Upper lobe of left lung (tissue), 4 donors: ENCODE measurements at regions not wholly inside any gene's neighbourhood (a gene's known extent, or its start where the extent isn't known, plus 50 kb on each side); places are given as distances from the start of the nearest gene placed in this dataset.

Experiments used
- EP300 ChIP-seq, 4 donors: sonication (generic); formaldehyde crosslinking; IDR thresholded peaks; one replicate each; pipeline ENCODE4 v1.5.1; 2017; ENCODE audit warnings: antibody characterized with exemption in 4 of 4, control low read depth in 2 of 4
- POLR2A ChIP-seq, 4 donors: fragments of 450-650 bp; IDR thresholded peaks; one replicate each; pipeline ENCODE4 v1.5.1; 2016 to 2017; ENCODE audit warnings: antibody characterized with exemption in 4 of 4, mild to moderate bottlenecking in 2 of 4
- POLR2AphosphoS5 ChIP-seq, 2 donors: sonication (generic); formaldehyde crosslinking; IDR thresholded peaks; one replicate each; pipeline ENCODE4 v1.5.1; 2017; ENCODE audit warnings: antibody characterized with exemption in 2 of 2
- TF ChIP-seq, protein P1 (sequence below), 6 experiments: fragments of 450-650 bp in 4 of 6; fragments of 200-600 bp in 2 of 6; sonication (generic) in 2 of 6; IDR thresholded peaks; one replicate each; pipeline ENCODE4 v1.5.1; 2016 to 2019; ENCODE audit warnings: antibody characterized with exemption in 6 of 6

DNA sequence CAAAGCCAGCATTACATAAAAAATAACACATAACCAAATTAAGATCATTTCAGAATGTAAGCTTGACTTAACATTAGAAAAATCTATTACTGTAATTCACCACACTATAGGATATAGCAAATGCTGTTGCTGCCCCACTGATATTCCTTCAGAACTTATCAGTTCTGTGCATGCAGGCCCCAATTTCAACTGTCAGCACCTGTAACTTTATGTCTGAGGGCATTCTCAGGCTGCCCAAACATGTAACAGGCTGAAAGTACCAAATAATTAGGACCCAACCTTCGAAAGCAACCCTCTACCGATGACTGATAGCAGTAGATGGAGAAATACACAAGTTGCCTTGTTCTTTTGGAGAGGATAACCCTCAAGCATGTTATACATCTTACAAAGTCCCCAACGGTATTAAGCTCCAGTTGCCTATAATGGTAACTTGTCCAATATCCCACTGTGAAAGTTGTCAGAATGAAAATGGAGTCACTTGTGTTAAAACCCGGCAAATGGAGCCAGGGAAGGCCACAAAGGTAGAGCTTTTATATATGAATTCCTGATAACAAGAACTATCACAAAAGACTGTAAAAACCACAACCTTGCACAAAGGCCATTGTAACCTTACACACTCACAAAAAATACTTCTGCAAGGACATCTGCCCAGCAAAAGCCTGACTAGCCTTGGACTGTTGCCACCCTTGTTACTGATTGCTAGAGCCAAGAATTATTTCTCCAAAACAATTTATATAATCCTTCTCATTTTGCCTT, 66.9 kb upstream of the ZNF746 start:
- TF ChIP-seq, protein P1, sequence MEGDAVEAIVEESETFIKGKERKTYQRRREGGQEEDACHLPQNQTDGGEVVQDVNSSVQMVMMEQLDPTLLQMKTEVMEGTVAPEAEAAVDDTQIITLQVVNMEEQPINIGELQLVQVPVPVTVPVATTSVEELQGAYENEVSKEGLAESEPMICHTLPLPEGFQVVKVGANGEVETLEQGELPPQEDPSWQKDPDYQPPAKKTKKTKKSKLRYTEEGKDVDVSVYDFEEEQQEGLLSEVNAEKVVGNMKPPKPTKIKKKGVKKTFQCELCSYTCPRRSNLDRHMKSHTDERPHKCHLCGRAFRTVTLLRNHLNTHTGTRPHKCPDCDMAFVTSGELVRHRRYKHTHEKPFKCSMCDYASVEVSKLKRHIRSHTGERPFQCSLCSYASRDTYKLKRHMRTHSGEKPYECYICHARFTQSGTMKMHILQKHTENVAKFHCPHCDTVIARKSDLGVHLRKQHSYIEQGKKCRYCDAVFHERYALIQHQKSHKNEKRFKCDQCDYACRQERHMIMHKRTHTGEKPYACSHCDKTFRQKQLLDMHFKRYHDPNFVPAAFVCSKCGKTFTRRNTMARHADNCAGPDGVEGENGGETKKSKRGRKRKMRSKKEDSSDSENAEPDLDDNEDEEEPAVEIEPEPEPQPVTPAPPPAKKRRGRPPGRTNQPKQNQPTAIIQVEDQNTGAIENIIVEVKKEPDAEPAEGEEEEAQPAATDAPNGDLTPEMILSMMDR (IDR thresholded peaks at IDR 0.05): no peak
- TF ChIP-seq POLR2AphosphoS5 (IDR thresholded peaks at IDR 0.05) (no peak), EP300 (IDR thresholded peaks at IDR 0.05) (no peak), POLR2A (IDR thresholded peaks at IDR 0.05) (no peak)
